Ascending aorta (tissue), 2 donors: ENCODE measurements at regions not wholly inside any gene's neighbourhood (a gene's known extent, or its start where the extent isn't known, plus 50 kb on each side); places are given as distances from the start of the nearest gene placed in this dataset.
"Not testable (repeated sequence)": the region's sequence is repeated elsewhere in the genome, so short reads cannot be mapped to it uniquely, and the experiment has no call there.

Experiments used
- DNase-seq, 2 donors: peaks; one replicate each; pipeline ENCODE4 v3.0.0-alpha.2; 2019; ENCODE audit warnings: low spot score in 2 of 2
- H3K27ac ChIP-seq, 2 donors: fragments of 200-600 bp; sonication (generic); one replicate each; pipeline ENCODE4 v1.5.1; 2016 to 2017; ENCODE audit warnings: mild to moderate bottlenecking in 1 of 2
- H3K27me3 ChIP-seq: fragments of 200-600 bp; sonication (generic); one replicate; pipeline ENCODE4 v1.5.1; 2017
- H3K36me3 ChIP-seq, 2 donors: fragments of 200-600 bp; sonication (generic); one replicate each; pipeline ENCODE4 v1.5.1; 2016
- H3K4me1 ChIP-seq, 2 donors: fragments of 200-600 bp; sonication (generic); one replicate each; pipeline ENCODE4 v1.5.1; 2016 to 2017; ENCODE audit warnings: mild to moderate bottlenecking in 1 of 2
- H3K4me3 ChIP-seq, 2 donors: fragments of 200-600 bp; sonication (generic); one replicate each; pipeline ENCODE4 v1.5.1; 2016 to 2017; ENCODE audit warnings: mild to moderate bottlenecking in 1 of 2
- H3K9me3 ChIP-seq, 2 donors: fragments of 200-600 bp; sonication (generic); one replicate each; pipeline ENCODE4 v1.5.1; 2016
- CTCF ChIP-seq, 3 experiments: fragments of 200-600 bp in 2 of 3; fragments of 450-650 bp in 1 of 3; sonication (generic) in 2 of 3; IDR thresholded peaks; one replicate each; pipeline ENCODE4 v1.5.1; 2016 to 2019; ENCODE audit warnings: antibody characterized with exemption in 3 of 3, mild to moderate bottlenecking in 1 of 3, moderate library complexity in 1 of 3
- intact Hi-C: fragments of 100-400 bp; cut with DNase I; formaldehyde crosslinking; loops from one replicate; pipeline ENCODE4 v1.15.1; 2023

- intact Hi-C loops: no loop called here
- DNase-seq: no peak
- Histone ChIP-seq H3K27me3 (no peaks in the 10 kb centered on the region), H3K4me1 (no peaks in the 10 kb centered on the region), H3K27ac (no peak overlapping the region), H3K4me3 (no peak overlapping the region), H3K36me3 (no peaks in the 10 kb centered on the region), H3K9me3 (no peaks in the 10 kb centered on the region)
- TF ChIP-seq CTCF (IDR thresholded peaks at IDR 0.05): no peak
Observed at GRCh38 chr3:140883428-140884040, 58.1 kb upstream of the SLC25A36 start.

- DNase-seq, H3K9me3 ChIP-seq, H3K36me3 ChIP-seq, H3K4me3 ChIP-seq, H3K27me3 ChIP-seq, H3K27ac ChIP-seq, H3K4me1 ChIP-seq, intact Hi-C loops: not testable (repeated sequence)
Observed at GRCh38 chr3:140885697-140886096, 55.9 kb upstream of the SLC25A36 start.
